GM12878 (cell line): ENCODE measurements at regions not wholly inside any gene's neighbourhood (a gene's known extent, or its start where the extent isn't known, plus 50 kb on each side); places are given as distances from the start of the nearest gene placed in this dataset.

ENCODE experiments used
- ATAC-seq: fragments of 200-7000 bp; cut with Tn5 transposase; 3 replicates; pipeline ENCODE4 v1.9.1; 2020; ENCODE audit warnings: mild to moderate bottlenecking, moderate library complexity
- BruUV-seq: library from RNA; stranded (reverse); fragments of 400-500 nt; replicated peaks from 2 replicates; lab custom pipeline; 2021; lab: Mats Ljungman, UMichigan
- CTCF ChIA-PET: fragments of 300-600 bp; sonication (Branson Sonifier 250); formaldehyde crosslinking; extraction: SDS; loops from one replicate; lab custom pipeline; 2021; ENCODE audit warnings: inconsistent platforms; lab: Yijun Ruan, JAX
- POLR2A ChIA-PET: fragments of 350-600 bp; formaldehyde crosslinking; extraction: SDS; loops from one replicate; lab custom pipeline; 2021; ENCODE audit warnings: inconsistent platforms; lab: Charles Lee
- RAD21 ChIA-PET: fragments of 300-600 bp; sonication (Branson Sonifier 250); formaldehyde crosslinking; loops from one replicate; lab custom pipeline; 2023; ENCODE audit warnings: antibody characterized with exemption; ENCODE audit not compliant: unreplicated experiment; lab: Charles Lee
- SMC1A ChIA-PET: fragments of 300-600 bp; sonication (Branson Sonifier 250); formaldehyde crosslinking; loops from one replicate; lab custom pipeline; 2023; ENCODE audit not compliant: unreplicated experiment, uncharacterized antibody; lab: Charles Lee
- DNase-seq: peaks from one replicate; pipeline ENCODE4 v3.0.0-alpha.2; 2011; ENCODE audit warnings: low read depth, low spot score
- FAIRE-seq: peaks from 3 replicates; lab custom pipeline; 2011; peaks lifted over from hg19 to GRCh38; lab: Jason Lieb, UNC
- H2AFZ ChIP-seq: 2 replicates; pipeline ENCODE4 v1.6.0; 2011; ENCODE audit warnings: low read depth, low read length, control low read depth; ENCODE audit not compliant: control insufficient read depth
- H3K27ac ChIP-seq: 2 replicates; pipeline ENCODE4 v1.5.1; 2011; ENCODE audit warnings: control low read depth; ENCODE audit not compliant: control insufficient read depth, insufficient read depth
- H3K27me3 ChIP-seq, 2 experiments: replicated peaks in 1 of 2; 2 replicates each; pipeline versions ENCODE4 v1.6.0 to v1.6.1; 2011; ENCODE audit warnings: low read length in 1 of 2; ENCODE audit not compliant: control insufficient read depth in 2 of 2, insufficient read depth in 2 of 2
- H3K36me3 ChIP-seq, 2 experiments: 2 replicates each; pipeline ENCODE4 v1.5.1; 2011; ENCODE audit warnings: low read length in 1 of 2; ENCODE audit not compliant: control insufficient read depth in 2 of 2, insufficient read depth in 2 of 2
- H3K4me1 ChIP-seq: 2 replicates; pipeline ENCODE4 v1.6.1; 2011; ENCODE audit warnings: mild to moderate bottlenecking, low read length, moderate library complexity, mixed read lengths; ENCODE audit not compliant: control insufficient read depth, insufficient read depth
- H3K4me2 ChIP-seq: 2 replicates; pipeline ENCODE4 v1.6.0; 2011; ENCODE audit warnings: control low read depth; ENCODE audit not compliant: control insufficient read depth, insufficient read depth
- H3K4me3 ChIP-seq: fragments of 200-600 bp; sonication (generic); 2 replicates; pipeline ENCODE4 v1.5.1; 2016
- H3K79me2 ChIP-seq: 2 replicates; pipeline ENCODE4 v1.6.0; 2011; ENCODE audit warnings: low read length; ENCODE audit not compliant: control insufficient read depth, insufficient read depth
- H3K9ac ChIP-seq: 2 replicates; pipeline ENCODE4 v1.8.0; 2011; ENCODE audit warnings: low read length, control low read depth, mixed read lengths; ENCODE audit not compliant: control insufficient read depth, insufficient read depth
- H3K9me3 ChIP-seq: replicated peaks from 3 replicates; pipeline ENCODE4 v1.5.1; 2011; ENCODE audit warnings: mild to moderate bottlenecking, low read length; ENCODE audit not compliant: control insufficient read depth, insufficient read depth
- H4K20me1 ChIP-seq: 2 replicates; pipeline ENCODE4 v1.6.0; 2011; ENCODE audit not compliant: control insufficient read depth, insufficient read depth
- BACH1 ChIP-seq: fragments of 450-650 bp; IDR thresholded peaks from 2 replicates; pipeline ENCODE4 v1.6.1; 2017; ENCODE audit warnings: mild to moderate bottlenecking, borderline replicate concordance
- BCL11A ChIP-seq: IDR thresholded peaks from 2 replicates; pipeline ENCODE4 v1.6.1; 2011; ENCODE audit warnings: low read depth, low read length
- BRCA1 ChIP-seq: IDR thresholded peaks from 2 replicates; pipeline ENCODE4 v1.6.1; 2011; ENCODE audit warnings: low read depth, low read length, improper control_type of control experiment
- CBX3 ChIP-seq: fragments of 200-600 bp; sonication (generic); IDR thresholded peaks from 2 replicates; pipeline ENCODE4 v1.6.1; 2016; ENCODE audit warnings: low read depth, borderline replicate concordance
- HDGF ChIP-seq: fragments of 450-650 bp; IDR thresholded peaks from 2 replicates; pipeline ENCODE4 v1.6.1; 2016; ENCODE audit warnings: antibody characterized with exemption
- MEF2B ChIP-seq: fragments of 450-650 bp; IDR thresholded peaks from 2 replicates; pipeline ENCODE4 v1.6.1; 2018; ENCODE audit warnings: mild to moderate bottlenecking, moderate library complexity; ENCODE audit not compliant: partially characterized antibody, poor library complexity, severe bottlenecking
- MTA3 ChIP-seq: IDR thresholded peaks from 2 replicates; pipeline ENCODE4 v1.6.1; 2012; ENCODE audit warnings: low read length, inconsistent platforms, borderline replicate concordance
- NR2C1 ChIP-seq: fragments of 450-650 bp; IDR thresholded peaks from 2 replicates; pipeline ENCODE4 v1.6.1; 2017; ENCODE audit warnings: antibody characterized with exemption, mild to moderate bottlenecking, moderate library complexity
- PAX5 ChIP-seq: IDR thresholded peaks from 2 replicates; pipeline ENCODE4 v1.6.1; 2011; ENCODE audit warnings: low read depth, low read length, borderline replicate concordance
- SIN3A ChIP-seq: IDR thresholded peaks from 2 replicates; pipeline ENCODE4 v1.6.1; 2012; ENCODE audit warnings: low read depth, low read length, improper control_type of control experiment
- SRF ChIP-seq, 2 experiments: IDR thresholded peaks; 2 replicates each; pipeline ENCODE4 v1.6.1; 2011; ENCODE audit warnings: low read depth in 2 of 2, low read length in 2 of 2, mild to moderate bottlenecking in 1 of 2, moderate library complexity in 1 of 2
- STAT3 ChIP-seq: IDR thresholded peaks from 2 replicates; pipeline ENCODE4 v1.6.1; 2011; ENCODE audit warnings: low read depth, low read length, improper control_type of control experiment
- SUPT20H ChIP-seq: IDR thresholded peaks from 2 replicates; pipeline ENCODE4 v1.6.1; 2011; ENCODE audit warnings: low read depth, mild to moderate bottlenecking, low read length, moderate library complexity, borderline replicate concordance; ENCODE audit not compliant: control insufficient read depth
- TBL1XR1 ChIP-seq: IDR thresholded peaks from 2 replicates; pipeline ENCODE4 v1.6.1; 2012; ENCODE audit warnings: low read depth, low read length, improper control_type of control experiment
- TCF7 ChIP-seq: IDR thresholded peaks from 2 replicates; pipeline ENCODE4 v1.6.1; 2014; ENCODE audit warnings: antibody characterized with exemption, borderline replicate concordance
- ZNF384 ChIP-seq: IDR thresholded peaks from 2 replicates; pipeline ENCODE4 v1.6.1; 2012; ENCODE audit warnings: low read depth, mild to moderate bottlenecking, low read length, improper control_type of control experiment, borderline replicate concordance
- ZZZ3 ChIP-seq: IDR thresholded peaks from 2 replicates; pipeline ENCODE4 v1.6.1; 2011; ENCODE audit warnings: low read depth; ENCODE audit not compliant: control insufficient read depth, insufficient read length
- WGBS: methylation state at CpG from one replicate; pipeline ENCODE4 v1.1.6; 2016; ENCODE audit warnings: low lambda C conversion rate; ENCODE audit not compliant: insufficient replicate concordance, insufficient coverage; ENCODE audit errors: missing lambda C conversion rate; 5-methylcytosine and 5-hydroxymethylcytosine counted together
- in situ Hi-C: fragments of 300-500 bp; cut with MboI; formaldehyde crosslinking; loops from 9 replicates; pipeline ENCODE4 v1.14.3; 2018; ENCODE audit warnings: mixed read lengths
- intact Hi-C: fragments of 100-400 bp; cut with micrococcal nuclease; formaldehyde crosslinking; loops from one replicate; pipeline ENCODE4 v1.14.2; 2022; ENCODE audit not compliant: unreplicated experiment

- no TSS peak for BruUV-seq
- H3K9me3 ChIP-seq, result no peaks in the 10 kb centered on the region; the same call in 2 of the 3 replicates
- ATAC-seq, result no peak
- no peak overlapping the region for H3K9ac ChIP-seq
- in situ Hi-C loops (no loop called here), intact Hi-C loops (no loop called here)
- H3K4me2 ChIP-seq, result no peak overlapping the region
- no peak for FAIRE-seq
- no peaks in the 10 kb centered on the region for H3K4me1 ChIP-seq
- no peak overlapping the region for H3K27ac ChIP-seq
- H3K4me3 ChIP-seq, result no peak overlapping the region
- H3K36me3 ChIP-seq, result no peaks in the 10 kb centered on the region
- H3K79me2 ChIP-seq, result no peaks in the 10 kb centered on the region
- ChIA-PET SMC1A (interaction anchor here (0.9 kb wide), 1 partner anchor 9 kb away, joined by 3 read pairs; no protein-coding TSS in a partner anchor), POLR2A (no interaction called here), CTCF (no interaction called here), RAD21 (no interaction called here)
- no peak overlapping the region for H2AFZ ChIP-seq
- H3K27me3 ChIP-seq, result peaks cover 0 to 4% of the 10 kb centered on the region in 2 experiments; a peak in 1 of 4 replicates
- no peak for TF ChIP-seq ZZZ3
- TF ChIP-seq NR2C1, result no peak
- no peak for TF ChIP-seq MEF2B
- no peak for TF ChIP-seq ZNF384
- TF ChIP-seq TCF7, result no peak
- TF ChIP-seq BRCA1, result no peak
- TF ChIP-seq SIN3A, result no peak
- DNase-seq, result no peak
- no peaks in the 10 kb centered on the region for H4K20me1 ChIP-seq
- 0% methylated on average over 1 of the region's 1 CpG for WGBS
Observed at GRCh38 chr3:193989186-193989585, 146.8 kb upstream of the HES1 start.

DNA sequence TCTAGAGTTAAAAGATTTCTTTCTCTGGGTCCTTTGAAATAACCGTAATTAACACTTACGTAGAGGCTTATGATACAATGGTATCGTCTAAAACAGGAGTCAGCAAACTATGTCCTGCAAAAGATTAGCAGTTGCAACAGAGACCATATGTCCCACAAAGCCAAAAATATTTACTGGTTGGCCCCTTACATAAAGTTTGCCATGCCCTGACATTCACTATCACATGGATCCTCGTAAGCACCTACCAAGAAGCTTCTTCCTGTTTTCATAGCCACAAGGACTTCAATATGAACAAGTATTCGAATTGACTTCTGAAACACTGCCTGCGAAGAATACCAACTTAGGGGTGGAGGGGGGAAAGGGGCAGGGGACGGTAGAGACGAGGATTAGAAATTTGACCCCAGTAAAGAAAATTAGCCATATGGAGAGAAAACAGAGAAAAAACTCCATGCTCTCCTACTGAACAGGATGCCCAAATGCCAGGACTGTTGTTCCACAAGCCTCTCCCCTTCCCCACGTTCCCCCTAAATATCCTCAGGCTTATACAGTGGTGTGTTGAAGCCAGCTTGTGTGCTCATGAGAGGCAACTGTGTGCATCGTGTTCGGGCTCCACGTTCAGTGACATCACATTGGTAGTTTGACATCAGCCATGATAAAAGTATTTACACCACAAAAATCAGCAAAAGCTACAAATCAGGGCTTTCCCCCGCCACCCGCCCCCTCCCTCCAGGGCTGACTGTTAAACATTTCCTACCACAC, 144.1 kb upstream of the HES1 start:
- H4K20me1 ChIP-seq, result no peaks in the 10 kb centered on the region
- H3K9me3 ChIP-seq, result no peaks in the 10 kb centered on the region; the same call in 2 of the 3 replicates
- FAIRE-seq (no peak), ATAC-seq (no peak), DNase-seq (no peak)
- BruUV-seq, result no TSS peak
- H2AFZ ChIP-seq, result no peak overlapping the region
- H3K4me2 ChIP-seq, result no peak overlapping the region
- no peak overlapping the region for H3K9ac ChIP-seq
- ChIA-PET SMC1A (interaction anchor here (0.7 kb wide), 1 partner anchor 203 kb away, joined by 3 read pairs; no protein-coding TSS in a partner anchor), RAD21 (no interaction called here), POLR2A (no interaction called here), CTCF (no interaction called here)
- in situ Hi-C loops, result no loop called here
- 49% methylated on average over 14 of the region's 14 CpGs for WGBS
- no peak overlapping the region for H3K27ac ChIP-seq
- peaks cover 0 to 8% of the 10 kb centered on the region in 2 experiments; a peak in 2 of 4 replicates for H3K27me3 ChIP-seq
- no peak overlapping the region for H3K4me3 ChIP-seq
- no peaks in the 10 kb centered on the region for H3K79me2 ChIP-seq
- H3K36me3 ChIP-seq, result no peaks in the 10 kb centered on the region
- H3K4me1 ChIP-seq, result no peaks in the 10 kb centered on the region
- intact Hi-C loops, result no loop called here
- TF ChIP-seq PAX5, result no peak
- TF ChIP-seq MTA3, result no peak
- TF ChIP-seq CBX3, result no peak
- TF ChIP-seq BACH1, result no peak
- no peak for TF ChIP-seq SUPT20H
- no peak for TF ChIP-seq BCL11A
- no peak for TF ChIP-seq STAT3
- TF ChIP-seq SRF (IDR thresholded peaks at IDR 0.05; ENCODE audit: low read depth in 2 of 2, low read length in 2 of 2), result no peak
- TF ChIP-seq HDGF, result no peak
- no peak for TF ChIP-seq TBL1XR1
